ENCODE measurements at regions not wholly inside any gene's neighbourhood (a gene's known extent, or its start where the extent isn't known, plus 50 kb on each side); places are given as distances from the start of the nearest gene placed in this dataset.
A peak's percentile ranks its signal among the peaks of the same experiment; 100 is the strongest.

GRCh38 chr1:90347366-90347765, 352.5 kb downstream of the ZNF326 start:
- no peak for DNase-seq

- no peak for DNase-seq
Measured at GRCh38 chr1:90346757-90347156, 351.8 kb downstream of the ZNF326 start.

- DNase-seq, result no peak
Measured at GRCh38 chr1:90346349-90346748, 351.4 kb downstream of the ZNF326 start.

GRCh38 chr1:90344963-90345730, 350.2 kb downstream of the ZNF326 start:
- DNase-seq, result no peak

GRCh38 chr1:90341516-90341915, 346.6 kb downstream of the ZNF326 start:
- no peak for DNase-seq

- DNase-seq, result no peak
Measured at GRCh38 chr1:90340606-90341005, 345.7 kb downstream of the ZNF326 start.

GRCh38 chr1:90339811-90340210, 344.9 kb downstream of the ZNF326 start:
- DNase-seq, result no peak

- no peak for DNase-seq
Measured at GRCh38 chr1:90336552-90337324, 341.8 kb downstream of the ZNF326 start.

- peak; percentile 60 for DNase-seq
Measured at GRCh38 chr1:90335558-90335957, 340.6 kb downstream of the ZNF326 start.

GRCh38 chr1:90334137-90334536, 339.2 kb downstream of the ZNF326 start:
- no peak for DNase-seq

- no peak for DNase-seq
Measured at GRCh38 chr1:90325168-90325567, 330.3 kb downstream of the ZNF326 start.

- DNase-seq, result no peak
Measured at GRCh38 chr1:90322186-90322585, 327.3 kb downstream of the ZNF326 start.

- DNase-seq, result peak; percentile 52
Measured at GRCh38 chr1:90319918-90320317, 325.0 kb downstream of the ZNF326 start.

- no peak for DNase-seq
Measured at GRCh38 chr1:90318431-90318830, 323.5 kb downstream of the ZNF326 start.

- DNase-seq, result no peak
Measured at GRCh38 chr1:90317628-90318027, 322.7 kb downstream of the ZNF326 start.

- DNase-seq, result no peak
Measured at GRCh38 chr1:90314533-90314932, 319.6 kb downstream of the ZNF326 start.

- peak; percentile 82 for DNase-seq
Measured at GRCh38 chr1:90313778-90314177, 318.9 kb downstream of the ZNF326 start.

GRCh38 chr1:90309806-90310205, 314.9 kb downstream of the ZNF326 start:
- DNase-seq, result no peak

- DNase-seq, result no peak
Measured at GRCh38 chr1:90308421-90308820, 313.5 kb downstream of the ZNF326 start.

- DNase-seq, result no peak
Measured at GRCh38 chr1:90305577-90305976, 310.7 kb downstream of the ZNF326 start.

GRCh38 chr1:90296327-90296726, 301.4 kb downstream of the ZNF326 start:
- DNase-seq, result no peak

GRCh38 chr1:90295534-90295933, 300.6 kb downstream of the ZNF326 start:
- DNase-seq, result no peak

GRCh38 chr1:90291431-90292216, 296.7 kb downstream of the ZNF326 start:
- peak; percentile 26 for DNase-seq

All from eye (tissue), 1 donor.